SK-N-SH (cell line): ENCODE measurements at regions not wholly inside any gene's neighbourhood (a gene's known extent, or its start where the extent isn't known, plus 50 kb on each side); places are given as distances from the start of the nearest gene placed in this dataset.

ENCODE experiments used
- CTCF ChIA-PET: fragments of 300-600, 350-600 bp; formaldehyde crosslinking; extraction: SDS; loops from one replicate; lab custom pipeline; 2021; lab: Yijun Ruan, JAX
- POLR2A ChIA-PET: fragments of 350-600 bp; sonication (Branson Sonifier 250); formaldehyde crosslinking; extraction: SDS; loops from one replicate; lab custom pipeline; 2020; ENCODE audit warnings: antibody characterized with exemption, inconsistent platforms; lab: Yijun Ruan, JAX
- DNase-seq: peaks from one replicate; pipeline ENCODE4 v3.0.0; 2012
- H2AFZ ChIP-seq: fragments of 200-600 bp; sonication (generic); 2 replicates; pipeline ENCODE4 v1.8.1; 2016; ENCODE audit warnings: antibody characterized with exemption, mild to moderate bottlenecking, low read depth
- H3F3A ChIP-seq: fragments of 200-600 bp; sonication (generic); replicated peaks from 2 replicates; pipeline ENCODE3; 2016; ENCODE audit warnings: antibody characterized with exemption, mild to moderate bottlenecking; ENCODE audit not compliant: insufficient read depth
- H3K27ac ChIP-seq, 2 experiments: fragments of 200-500 bp in 1 of 2; fragments of 200-600 bp in 1 of 2; sonication (Bioruptor generic) in 1 of 2; sonication (generic), shearing (Covaris generic) in 1 of 2; 2 replicates each; pipeline versions ENCODE4 v1.5.1 to v1.6.1; 2014 to 2016; ENCODE audit warnings: low read depth in 2 of 2, inconsistent platforms in 1 of 2, low read length in 1 of 2, mild to moderate bottlenecking in 1 of 2, mixed read lengths in 1 of 2
- H3K27me3 ChIP-seq: fragments of 200-600 bp; sonication (generic), shearing (Covaris generic); 2 replicates; pipeline ENCODE4 v1.6.1; 2016; ENCODE audit warnings: mixed run types; ENCODE audit not compliant: insufficient read depth
- H3K36me3 ChIP-seq, 2 experiments: fragments of 200-500 bp in 1 of 2; fragments of 200-600 bp in 1 of 2; sonication (Bioruptor generic) in 1 of 2; sonication (generic) in 1 of 2; replicated peaks in 1 of 2; 2 replicates each; pipeline versions ENCODE3 to v1.5.1; 2014 to 2016; ENCODE audit warnings: low read length in 1 of 2, mild to moderate bottlenecking in 1 of 2; ENCODE audit not compliant: insufficient read depth in 2 of 2, control insufficient read depth in 1 of 2
- H3K4me1 ChIP-seq, 2 experiments: fragments of 200-500 bp in 1 of 2; fragments of 200-600 bp in 1 of 2; sonication (Bioruptor generic) in 1 of 2; sonication (generic), shearing (Covaris generic) in 1 of 2; 2 replicates each; pipeline versions ENCODE4 v1.5.1 to v1.6.1; 2014 to 2016; ENCODE audit warnings: low read depth in 1 of 2, low read length in 1 of 2, mixed run types in 1 of 2; ENCODE audit not compliant: insufficient read depth in 2 of 2, control insufficient read depth in 1 of 2
- H3K4me2 ChIP-seq: fragments of 200-600 bp; sonication (generic), shearing (Covaris generic); 2 replicates; pipeline ENCODE4 v1.6.1; 2017; ENCODE audit warnings: mixed run types
- H3K4me3 ChIP-seq, 2 experiments: fragments of 200-500 bp in 1 of 2; fragments of 200-600 bp in 1 of 2; sonication (Bioruptor generic) in 1 of 2; sonication (generic), shearing (Covaris generic) in 1 of 2; 2 replicates each; pipeline versions ENCODE4 v1.5.1 to v1.8.1; 2014 to 2016; ENCODE audit warnings: low read depth in 2 of 2, inconsistent platforms in 1 of 2, low read length in 1 of 2, mild to moderate bottlenecking in 1 of 2, mixed read lengths in 1 of 2, moderate library complexity in 1 of 2
- H3K79me2 ChIP-seq: fragments of 200-600 bp; sonication (generic); 2 replicates; pipeline ENCODE4 v1.8.1; 2017; ENCODE audit warnings: mild to moderate bottlenecking; ENCODE audit not compliant: insufficient read depth
- H3K9ac ChIP-seq: fragments of 200-600 bp; sonication (generic); 2 replicates; pipeline ENCODE4 v1.6.1; 2017; ENCODE audit warnings: mixed run types
- H3K9me2 ChIP-seq: fragments of 200-600 bp; sonication (generic); 2 replicates; pipeline ENCODE4 v1.6.1; 2017; ENCODE audit warnings: mixed run types
- H3K9me3 ChIP-seq: fragments of 200-600 bp; sonication (generic); 2 replicates; pipeline ENCODE4 v1.6.1; 2017; ENCODE audit warnings: mixed run types, mild to moderate bottlenecking, moderate library complexity
- H4K20me1 ChIP-seq: fragments of 200-600 bp; sonication (generic); 2 replicates; pipeline ENCODE4 v1.6.1; 2017; ENCODE audit warnings: mild to moderate bottlenecking, mixed run types; ENCODE audit not compliant: insufficient read depth
- CHD2 ChIP-seq: fragments of 150-350 bp; IDR thresholded peaks from 2 replicates; pipeline ENCODE4 v1.6.1; 2018; ENCODE audit warnings: low read length; ENCODE audit not compliant: partially characterized antibody
- ELF1 ChIP-seq: IDR thresholded peaks from 2 replicates; pipeline ENCODE4 v1.4.0; 2012
- EP300 ChIP-seq, 2 experiments: IDR thresholded peaks; 2 replicates each; pipeline versions ENCODE4 v1.4.0 to v1.6.1; 2012; ENCODE audit warnings: borderline replicate concordance in 1 of 2, low read depth in 1 of 2, low read length in 1 of 2
- EZH2phosphoT487 ChIP-seq: fragments of 200-600 bp; sonication (generic); IDR thresholded peaks from 2 replicates; pipeline ENCODE4 v1.6.1; 2017; ENCODE audit warnings: low read depth, mixed run types, mild to moderate bottlenecking, antibody characterized with exemption, moderate library complexity, borderline replicate concordance
- FOSL2 ChIP-seq: IDR thresholded peaks from 2 replicates; pipeline ENCODE4 v1.4.0; 2012; ENCODE audit warnings: low read depth, mild to moderate bottlenecking, moderate library complexity, borderline replicate concordance
- GATA2 ChIP-seq: sonication (generic); formaldehyde crosslinking; IDR thresholded peaks from 2 replicates; pipeline ENCODE4 v1.5.0; 2020; ENCODE audit warnings: mild to moderate bottlenecking, missing genetic modification reagents
- JUND ChIP-seq: IDR thresholded peaks from 2 replicates; pipeline ENCODE4 v1.4.0; 2012
- MXI1 ChIP-seq: IDR thresholded peaks from 2 replicates; pipeline ENCODE4 v1.6.1; 2012; ENCODE audit warnings: mild to moderate bottlenecking, low read depth, low read length, improper control_type of control experiment
- NFIC ChIP-seq: IDR thresholded peaks from 2 replicates; pipeline ENCODE4 v1.4.0; 2012; ENCODE audit warnings: borderline replicate concordance
- NRF1 ChIP-seq: IDR thresholded peaks from 2 replicates; pipeline ENCODE4 v1.6.1; 2012; ENCODE audit warnings: low read depth, mild to moderate bottlenecking, low read length
- POLR2AphosphoS5 ChIP-seq: IDR thresholded peaks from 2 replicates; pipeline ENCODE4 v1.6.1; 2012; ENCODE audit warnings: low read depth, low read length
- RAD21 ChIP-seq: IDR thresholded peaks from 2 replicates; pipeline ENCODE4 v1.6.1; 2012; ENCODE audit warnings: mild to moderate bottlenecking, low read length
- RFX5 ChIP-seq: IDR thresholded peaks from 2 replicates; pipeline ENCODE4 v1.6.1; 2012; ENCODE audit warnings: mild to moderate bottlenecking, improper control_type of control experiment, low read length
- RXRA ChIP-seq: IDR thresholded peaks from 2 replicates; pipeline ENCODE4 v1.4.0; 2012; ENCODE audit warnings: low read depth, mild to moderate bottlenecking, borderline replicate concordance
- SMC3 ChIP-seq: IDR thresholded peaks from 2 replicates; pipeline ENCODE4 v1.6.1; 2012; ENCODE audit warnings: low read depth, low read length, improper control_type of control experiment
- TCF12 ChIP-seq: IDR thresholded peaks from 2 replicates; pipeline ENCODE4 v1.4.0; 2012
- TEAD4 ChIP-seq: IDR thresholded peaks from 2 replicates; pipeline ENCODE4 v1.4.0; 2012; ENCODE audit warnings: mild to moderate bottlenecking, borderline replicate concordance; ENCODE audit not compliant: insufficient read depth
- YY1 ChIP-seq: IDR thresholded peaks from 2 replicates; pipeline ENCODE4 v1.4.0; 2012; ENCODE audit warnings: low read depth, mild to moderate bottlenecking
- WGBS: methylation state at CpG from one replicate; pipeline ENCODE4 v1.1.6; 2017; ENCODE audit warnings: low lambda C conversion rate; 5-methylcytosine and 5-hydroxymethylcytosine counted together
- TF ChIP-seq, protein P1 (sequence below): IDR thresholded peaks from 2 replicates; pipeline ENCODE4 v1.4.0; 2012; ENCODE audit warnings: low read depth, borderline replicate concordance
- TF ChIP-seq, protein P2 (sequence below): fragments of 200-600 bp; sonication (generic); IDR thresholded peaks from 2 replicates; pipeline ENCODE4 v1.6.1; 2017; ENCODE audit warnings: antibody characterized with exemption, mild to moderate bottlenecking, moderate library complexity
- TF ChIP-seq, protein P3 (sequence below): fragments of 150-350 bp; IDR thresholded peaks from 2 replicates; pipeline ENCODE4 v1.6.1; 2016; ENCODE audit warnings: mild to moderate bottlenecking, low read depth, low read length

DNA sequence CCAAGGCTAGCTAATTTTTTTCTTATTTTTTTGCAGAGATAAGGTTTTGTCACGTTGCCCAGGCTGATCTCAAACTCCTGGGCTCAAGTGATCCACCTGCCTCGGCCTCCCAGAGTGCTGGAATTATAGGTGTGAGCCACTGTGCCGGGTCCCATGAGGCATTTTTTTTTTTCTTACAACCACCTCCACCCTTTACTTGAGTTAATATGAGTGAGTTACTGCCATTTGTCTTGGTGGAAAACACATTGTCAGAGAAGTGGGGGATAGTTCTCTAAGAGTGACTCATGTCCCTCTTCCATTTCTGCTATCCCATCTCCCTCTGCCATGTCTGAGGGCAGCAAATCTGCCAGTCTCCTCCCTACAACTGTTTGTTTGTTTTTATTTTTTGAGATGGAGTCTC, 163.4 kb upstream of the CLINT1 start:
- DNase-seq = no peak
- ChIA-PET POLR2A (no interaction called here), CTCF (no interaction called here)
- Histone ChIP-seq H3K9me2 (no peaks in the 10 kb centered on the region), H2AFZ (no peak overlapping the region), H3K9me3 (no peaks in the 10 kb centered on the region), H3K4me3 (no peak overlapping the region), H3F3A (no peaks in the 10 kb centered on the region), H3K79me2 (no peaks in the 10 kb centered on the region), H3K36me3 (no peaks in the 10 kb centered on the region), H3K27me3 (no peaks in the 10 kb centered on the region; the same call in 1 of the 2 replicates), H4K20me1 (no peaks in the 10 kb centered on the region), H3K9ac (no peak overlapping the region), H3K27ac (no peak overlapping the region), H3K4me2 (no peak overlapping the region), H3K4me1 (no peaks in the 10 kb centered on the region)
- WGBS = 44% methylated on average over 3 of the region's 3 CpGs
- TF ChIP-seq TCF12 (no peak), POLR2AphosphoS5 (no peak), RXRA (no peak), NFIC (no peak), RAD21 (no peak), RFX5 (no peak), SMC3 (no peak), ELF1 (no peak), NRF1 (no peak), JUND (no peak), TEAD4 (no peak), FOSL2 (no peak)
- TF ChIP-seq, protein P1, sequence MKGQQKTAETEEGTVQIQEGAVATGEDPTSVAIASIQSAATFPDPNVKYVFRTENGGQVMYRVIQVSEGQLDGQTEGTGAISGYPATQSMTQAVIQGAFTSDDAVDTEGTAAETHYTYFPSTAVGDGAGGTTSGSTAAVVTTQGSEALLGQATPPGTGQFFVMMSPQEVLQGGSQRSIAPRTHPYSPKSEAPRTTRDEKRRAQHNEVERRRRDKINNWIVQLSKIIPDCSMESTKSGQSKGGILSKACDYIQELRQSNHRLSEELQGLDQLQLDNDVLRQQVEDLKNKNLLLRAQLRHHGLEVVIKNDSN = no peak
- TF ChIP-seq, protein P2, sequence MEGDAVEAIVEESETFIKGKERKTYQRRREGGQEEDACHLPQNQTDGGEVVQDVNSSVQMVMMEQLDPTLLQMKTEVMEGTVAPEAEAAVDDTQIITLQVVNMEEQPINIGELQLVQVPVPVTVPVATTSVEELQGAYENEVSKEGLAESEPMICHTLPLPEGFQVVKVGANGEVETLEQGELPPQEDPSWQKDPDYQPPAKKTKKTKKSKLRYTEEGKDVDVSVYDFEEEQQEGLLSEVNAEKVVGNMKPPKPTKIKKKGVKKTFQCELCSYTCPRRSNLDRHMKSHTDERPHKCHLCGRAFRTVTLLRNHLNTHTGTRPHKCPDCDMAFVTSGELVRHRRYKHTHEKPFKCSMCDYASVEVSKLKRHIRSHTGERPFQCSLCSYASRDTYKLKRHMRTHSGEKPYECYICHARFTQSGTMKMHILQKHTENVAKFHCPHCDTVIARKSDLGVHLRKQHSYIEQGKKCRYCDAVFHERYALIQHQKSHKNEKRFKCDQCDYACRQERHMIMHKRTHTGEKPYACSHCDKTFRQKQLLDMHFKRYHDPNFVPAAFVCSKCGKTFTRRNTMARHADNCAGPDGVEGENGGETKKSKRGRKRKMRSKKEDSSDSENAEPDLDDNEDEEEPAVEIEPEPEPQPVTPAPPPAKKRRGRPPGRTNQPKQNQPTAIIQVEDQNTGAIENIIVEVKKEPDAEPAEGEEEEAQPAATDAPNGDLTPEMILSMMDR = no peak
- TF ChIP-seq, protein P3, sequence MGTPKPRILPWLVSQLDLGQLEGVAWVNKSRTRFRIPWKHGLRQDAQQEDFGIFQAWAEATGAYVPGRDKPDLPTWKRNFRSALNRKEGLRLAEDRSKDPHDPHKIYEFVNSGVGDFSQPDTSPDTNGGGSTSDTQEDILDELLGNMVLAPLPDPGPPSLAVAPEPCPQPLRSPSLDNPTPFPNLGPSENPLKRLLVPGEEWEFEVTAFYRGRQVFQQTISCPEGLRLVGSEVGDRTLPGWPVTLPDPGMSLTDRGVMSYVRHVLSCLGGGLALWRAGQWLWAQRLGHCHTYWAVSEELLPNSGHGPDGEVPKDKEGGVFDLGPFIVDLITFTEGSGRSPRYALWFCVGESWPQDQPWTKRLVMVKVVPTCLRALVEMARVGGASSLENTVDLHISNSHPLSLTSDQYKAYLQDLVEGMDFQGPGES = no peak

DNA sequence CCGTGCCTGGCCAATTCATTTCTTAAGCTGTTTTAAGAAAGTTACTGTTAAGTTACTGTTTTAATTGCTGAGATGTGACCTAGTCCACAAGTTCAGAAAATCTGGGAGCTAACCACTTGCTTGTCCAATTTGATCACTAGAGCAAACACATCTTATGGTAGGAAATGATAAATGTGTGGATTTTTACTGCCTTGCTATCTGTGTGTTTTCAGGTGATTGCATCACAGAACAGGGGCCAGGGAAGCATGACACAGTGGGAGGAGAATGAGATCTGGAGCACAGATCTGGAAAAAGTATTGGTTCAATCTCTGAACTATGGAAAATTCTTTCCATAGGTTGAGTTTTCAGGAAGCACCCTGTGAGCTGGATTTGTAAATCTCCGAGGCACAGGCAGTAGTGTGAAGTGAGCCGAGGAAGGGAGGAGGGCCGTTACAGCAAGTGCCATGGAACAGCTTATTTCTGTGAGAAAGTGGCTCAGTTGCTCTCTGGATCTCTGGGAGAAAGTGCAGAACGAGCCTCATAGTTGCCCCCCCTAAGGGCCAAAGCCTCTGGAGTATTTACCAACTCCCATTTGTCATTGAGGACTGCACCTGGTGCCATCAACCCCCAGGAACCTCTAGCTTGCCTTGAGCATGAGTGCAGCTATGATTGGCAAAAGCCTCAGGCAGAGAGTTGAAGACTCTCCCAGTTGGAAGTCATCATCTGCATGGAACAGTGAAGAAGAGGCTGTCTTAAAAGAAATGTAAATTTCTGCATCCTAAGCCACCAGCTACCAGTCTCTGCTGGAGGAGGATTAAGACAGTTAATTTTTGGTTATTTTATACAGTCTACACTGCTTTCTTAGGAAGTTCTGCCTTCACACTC, 161.8 kb upstream of the CLINT1 start:
- POLR2A ChIA-PET = no interaction called here
- no peak overlapping the region for H3K4me3 ChIP-seq
- H2AFZ ChIP-seq = no peak overlapping the region
- no peaks in the 10 kb centered on the region for H3K9me3 ChIP-seq
- 26% methylated on average over 4 of the region's 5 CpGs for WGBS
- no peak for DNase-seq
- CTCF ChIA-PET = interaction anchor here (0.8 to 1.0 kb wide), 2 partner anchors 8 to 11 kb away, joined by 3 to 4 read pairs; no protein-coding TSS in a partner anchor
- no peak overlapping the region for H3K27ac ChIP-seq
- no peak overlapping the region for H3K9ac ChIP-seq
- no peaks in the 10 kb centered on the region for H3K79me2 ChIP-seq
- no peaks in the 10 kb centered on the region for H4K20me1 ChIP-seq
- no peaks in the 10 kb centered on the region for H3K36me3 ChIP-seq
- no peak overlapping the region for H3K4me2 ChIP-seq
- no peaks in the 10 kb centered on the region; the same call in 1 of the 2 replicates for H3K27me3 ChIP-seq
- H3K4me1 ChIP-seq = no peaks in the 10 kb centered on the region
- H3F3A ChIP-seq = no peaks in the 10 kb centered on the region
- no peaks in the 10 kb centered on the region for H3K9me2 ChIP-seq
- TF ChIP-seq RAD21 (no peak), CHD2 (no peak), GATA2 (no peak), SMC3 (no peak), MXI1 (no peak), EP300 (IDR thresholded peaks at IDR 0.05; ENCODE audit: borderline replicate concordance in 1 of 2, low read depth in 1 of 2, low read length in 1 of 2) (no peak), ELF1 (no peak), YY1 (no peak), POLR2AphosphoS5 (no peak), EZH2phosphoT487 (no peak)
- TF ChIP-seq, protein P3 = no peak
- TF ChIP-seq, protein P2 = no peak
